Middle frontal gyrus (tissue), 1 donor: ENCODE measurements at regions not wholly inside any gene's neighbourhood (a gene's known extent, or its start where the extent isn't known, plus 50 kb on each side); places are given as distances from the start of the nearest gene placed in this dataset.
A peak's percentile ranks its signal among the peaks of the same experiment; 100 is the strongest.

ENCODE experiments used
- DNase-seq: peaks from one replicate; pipeline ENCODE4 v3.0.0-alpha.2; 2015; ENCODE audit warnings: low spot score; ENCODE audit errors: extremely low spot score

DNA sequence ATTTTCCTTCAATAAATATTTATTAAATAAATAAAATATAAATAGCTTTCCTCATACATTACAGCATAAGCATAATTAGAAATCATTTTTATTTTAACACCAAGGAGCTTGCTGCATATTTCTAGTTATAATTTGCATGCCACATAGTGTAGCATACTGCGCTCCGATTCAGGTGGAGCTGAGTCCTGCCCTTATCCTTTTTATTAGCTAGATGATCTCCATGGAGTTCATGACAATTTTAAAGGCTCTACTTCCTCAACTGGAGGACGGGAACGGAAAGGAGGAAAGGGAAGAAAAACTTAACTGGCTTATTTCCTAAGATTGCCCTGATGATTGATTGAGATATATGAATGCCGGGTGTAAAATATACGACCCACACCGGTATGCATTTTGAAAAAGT lies 385.2 kb downstream of the PLK2 start:
- no peak for DNase-seq

DNA sequence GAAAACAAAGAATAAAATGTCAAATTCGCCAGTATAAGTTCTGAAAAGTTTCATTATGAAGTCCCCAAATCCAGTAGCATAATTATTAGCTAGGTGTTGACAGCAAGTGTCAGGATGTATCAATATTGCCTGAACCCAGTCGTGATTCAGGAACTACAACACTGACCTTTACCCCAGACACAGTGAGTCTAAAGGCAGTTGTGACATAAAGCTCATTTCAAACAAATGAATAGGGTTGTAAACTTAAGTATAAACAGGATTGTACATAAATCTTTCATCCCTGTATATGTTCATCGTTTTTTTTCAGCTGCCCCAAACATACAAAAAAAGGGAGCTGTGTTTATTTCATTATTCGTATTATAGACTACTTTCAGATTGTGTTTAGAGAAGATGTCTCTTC lies 385.7 kb downstream of the PLK2 start:
- DNase-seq: no peak

DNA sequence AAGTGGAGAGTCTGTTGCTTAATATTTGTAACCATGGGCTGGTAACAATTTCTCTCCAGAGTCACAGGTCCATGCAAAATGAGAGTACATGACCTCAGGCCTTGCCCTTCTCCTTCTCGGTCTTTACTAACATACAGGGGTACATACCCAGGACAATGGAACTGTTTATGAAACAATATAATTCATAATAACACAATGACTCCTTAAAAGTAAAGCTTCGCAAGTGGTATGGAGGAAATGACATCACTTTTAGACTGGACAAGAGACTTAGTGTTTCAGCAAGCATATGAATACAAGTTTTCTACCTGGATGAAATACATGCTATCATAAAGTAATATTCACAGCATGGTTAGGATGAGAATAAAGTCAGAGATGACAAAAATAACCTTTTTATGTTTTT lies 386.6 kb downstream of the PLK2 start:
- no peak for DNase-seq

DNA sequence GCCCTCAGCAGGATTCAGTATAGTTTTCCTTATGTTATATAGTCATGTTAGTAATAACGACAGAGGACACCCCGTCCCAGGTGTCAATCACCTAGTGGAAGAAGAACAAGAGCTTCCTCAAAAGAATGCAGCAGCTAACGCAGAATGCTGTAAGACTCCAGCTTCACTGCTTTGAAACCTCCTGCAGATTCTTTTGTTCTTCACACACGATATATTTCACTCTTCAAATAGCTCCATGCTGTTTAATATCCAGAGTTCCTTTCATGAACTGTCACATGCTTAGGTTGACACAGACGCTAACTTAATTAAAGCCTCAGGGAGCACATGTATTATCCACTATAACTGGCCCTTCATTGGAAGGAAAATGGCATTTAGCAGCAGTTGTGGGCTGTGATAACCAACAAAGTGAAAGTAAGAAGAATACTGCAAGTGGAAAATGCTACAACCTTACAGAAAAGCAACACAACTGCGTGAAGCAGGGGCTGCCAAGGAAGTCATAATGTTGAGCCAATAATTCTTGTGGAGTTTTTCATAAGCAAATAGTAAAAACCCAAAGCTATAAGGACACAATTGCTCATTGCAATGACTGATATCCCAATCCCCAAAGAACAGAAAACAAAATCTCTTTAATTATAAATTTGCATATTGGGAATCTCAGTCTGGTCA lies 387.5 kb downstream of the PLK2 start:
- no peak for DNase-seq

GRCh38 chr5:58071566-58071965 lies 388.3 kb downstream of the PLK2 start:
- no peak for DNase-seq

DNA sequence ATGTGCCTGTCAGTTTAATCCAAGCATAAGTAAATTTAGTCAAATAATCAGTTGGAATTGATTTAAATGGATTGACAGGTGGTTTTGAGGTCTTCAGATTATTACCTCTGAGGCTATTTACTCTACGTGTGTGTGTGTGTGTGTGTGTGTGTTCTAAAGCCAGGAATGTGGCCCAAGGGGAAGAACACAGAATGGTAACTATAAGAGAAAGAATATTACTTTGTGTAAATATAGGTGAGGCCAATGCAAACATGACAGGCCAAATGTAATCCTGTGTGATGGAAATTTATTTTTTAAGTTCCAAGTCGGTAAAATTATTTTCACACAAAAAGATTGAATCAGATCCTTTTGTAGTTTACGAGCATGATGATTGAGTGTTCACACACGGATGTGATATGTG lies 390.0 kb downstream of the PLK2 start:
- DNase-seq: no peak

- DNase-seq: no peak
These were observed 390.7 kb downstream of the PLK2 start for GRCh38 chr5:58069016-58069705.

DNA sequence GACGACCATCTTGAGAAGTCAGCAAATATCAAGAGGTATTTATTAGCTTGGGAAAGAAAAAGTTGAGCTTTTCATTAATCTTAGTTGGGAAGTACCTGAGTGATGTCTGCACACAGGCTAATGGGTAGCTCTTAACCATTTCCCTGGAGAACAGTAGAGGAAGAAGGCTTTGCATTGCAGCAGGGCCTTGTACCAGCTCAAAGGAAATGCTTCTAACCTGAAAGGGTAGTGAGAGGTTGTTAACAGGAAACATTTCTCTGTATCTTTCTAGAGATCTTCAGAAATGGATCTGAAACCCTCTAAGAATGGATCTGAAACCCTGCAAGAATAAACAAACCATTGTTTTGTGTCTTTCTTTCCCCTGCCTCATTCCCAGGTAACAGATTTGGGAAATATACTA lies 393.3 kb downstream of the PLK2 start:
- no peak for DNase-seq

GRCh38 chr5:58066076-58066475 lies 393.8 kb downstream of the PLK2 start:
- DNase-seq: no peak

DNA sequence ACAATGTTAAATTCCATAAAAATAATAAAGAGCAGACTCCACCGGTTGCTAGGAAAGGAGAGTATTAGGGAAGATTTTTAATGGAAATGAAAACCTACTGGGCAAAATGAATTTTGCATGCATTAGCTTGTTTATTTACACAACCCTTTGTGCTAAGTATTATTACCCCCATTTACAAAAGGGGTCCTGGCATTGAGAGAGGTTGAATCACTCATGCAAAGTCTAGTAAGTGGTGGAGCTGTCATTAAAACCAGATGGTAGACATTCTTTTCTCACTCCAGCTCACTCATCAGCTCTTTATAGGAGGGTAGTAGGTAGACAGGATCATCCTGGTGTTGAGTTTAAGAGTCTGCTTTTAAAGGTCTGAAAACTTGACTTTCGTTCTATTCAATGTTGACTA lies 395.1 kb downstream of the PLK2 start:
- DNase-seq: no peak

DNA sequence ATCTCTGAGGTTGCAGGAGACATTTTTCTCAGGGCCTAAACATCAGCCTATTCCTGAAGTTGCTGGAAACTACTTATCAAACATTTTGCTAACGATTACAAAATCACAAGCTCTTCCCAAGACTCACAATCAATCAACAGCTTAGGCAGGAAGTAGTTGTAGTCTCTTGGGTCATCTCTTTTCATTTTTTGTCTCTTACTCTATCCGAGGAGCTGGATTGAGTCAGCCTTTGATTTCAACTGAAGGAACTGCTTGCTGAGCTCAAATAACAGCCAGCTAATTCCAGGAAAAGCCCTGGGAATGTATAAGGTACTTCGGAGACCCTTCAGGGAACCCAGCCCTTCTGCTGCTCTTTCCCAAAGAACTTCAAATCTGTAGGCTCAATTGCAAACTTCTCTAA lies 398.9 kb downstream of the PLK2 start:
- DNase-seq: no peak

GRCh38 chr5:58057324-58057723 lies 402.6 kb downstream of the PLK2 start:
- no peak for DNase-seq

- DNase-seq: no peak
These were observed 403.3 kb downstream of the PLK2 start for GRCh38 chr5:58056546-58056945.

GRCh38 chr5:58054018-58054417 lies 405.9 kb downstream of the PLK2 start:
- no peak for DNase-seq

GRCh38 chr5:58048954-58049353 lies 410.9 kb downstream of the PLK2 start:
- DNase-seq: no peak

DNA sequence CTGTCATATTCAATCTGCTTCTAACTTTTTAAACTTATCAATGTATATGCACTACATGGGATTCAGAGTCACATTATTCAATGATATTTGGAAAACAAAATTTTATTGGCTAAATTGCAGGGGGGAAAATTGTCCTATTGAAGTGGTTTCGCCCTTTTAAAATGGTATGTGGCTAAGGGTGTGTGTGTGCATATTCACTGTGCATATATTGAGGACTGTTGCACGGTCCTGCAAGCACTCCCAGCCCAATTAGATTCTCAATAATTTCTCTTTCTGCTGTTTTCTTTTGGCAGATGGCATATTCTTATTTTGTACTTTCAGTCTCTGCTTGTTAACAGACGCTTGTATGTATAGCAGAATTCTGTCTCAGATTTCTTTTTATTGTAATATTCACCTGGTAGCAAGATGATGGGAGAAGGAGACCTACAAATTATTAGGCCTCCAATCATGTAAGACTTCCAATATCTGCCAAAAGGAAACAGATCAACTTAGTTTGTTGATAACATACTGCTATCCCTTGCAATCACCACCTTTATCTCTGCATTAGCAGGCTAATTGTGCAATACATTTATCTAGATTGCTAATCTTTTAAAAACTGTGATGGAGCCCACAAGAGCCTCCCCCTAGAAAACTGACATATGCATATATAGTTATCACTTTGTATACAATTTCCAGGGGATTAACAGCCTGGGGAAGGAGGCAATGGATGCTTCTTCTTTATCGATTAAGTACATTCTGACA lies 411.5 kb downstream of the PLK2 start:
- no peak for DNase-seq

- no peak for DNase-seq
These were observed 413.5 kb downstream of the PLK2 start for GRCh38 chr5:58046371-58046770.

GRCh38 chr5:58044166-58044565 lies 415.7 kb downstream of the PLK2 start:
- no peak for DNase-seq

- no peak for DNase-seq
These were observed 416.6 kb downstream of the PLK2 start for GRCh38 chr5:58043032-58043945.

DNA sequence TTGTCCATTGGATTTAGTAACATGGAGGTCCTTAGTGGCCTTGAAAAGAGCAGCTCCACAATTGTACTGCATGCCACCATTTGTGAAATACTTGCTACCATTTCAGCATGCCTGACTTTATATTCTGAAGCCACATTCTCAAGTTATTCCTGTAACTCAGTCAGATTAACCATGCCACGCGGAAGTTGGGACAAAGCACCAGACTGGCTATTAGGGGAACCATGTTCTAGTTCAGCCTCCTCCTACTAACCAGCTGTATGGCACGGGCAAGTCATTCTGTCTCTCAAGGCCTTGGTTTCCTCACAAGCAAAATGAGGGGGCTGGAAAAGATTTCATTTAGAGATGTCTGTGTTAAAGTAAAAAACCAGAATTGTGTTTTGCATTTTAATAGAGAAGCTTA lies 418.0 kb downstream of the PLK2 start:
- DNase-seq: peak; percentile 29

GRCh38 chr5:58040846-58041245 lies 419.0 kb downstream of the PLK2 start:
- no peak for DNase-seq

- DNase-seq: no peak
These were observed 419.8 kb downstream of the PLK2 start for GRCh38 chr5:58040044-58040443.
